Smooth muscle cell (in vitro differentiated cells): ENCODE measurements at regions not wholly inside any gene's neighbourhood (a gene's known extent, or its start where the extent isn't known, plus 50 kb on each side); places are given as distances from the start of the nearest gene placed in this dataset.

Experiments used
- DNase-seq: peaks from one replicate; lab custom pipeline; 2025; ENCODE audit not compliant: unreplicated experiment; lab: John Stamatoyannopoulos, UW
- H2AFZ ChIP-seq: fragments of 200-600 bp; sonication (generic); 2 replicates; pipeline ENCODE4 v1.6.0; 2016; ENCODE audit warnings: antibody characterized with exemption, low read depth, mild to moderate bottlenecking
- H3F3A ChIP-seq: fragments of 200-600 bp; sonication (generic); 2 replicates; pipeline ENCODE4 v1.6.0; 2017; ENCODE audit warnings: antibody characterized with exemption, low read depth
- H3K27ac ChIP-seq: fragments of 200-600 bp; sonication (generic); 2 replicates; pipeline ENCODE4 v1.5.1; 2016; ENCODE audit warnings: low read depth, mild to moderate bottlenecking
- H3K27me3 ChIP-seq: fragments of 200-600 bp; sonication (generic); 2 replicates; pipeline ENCODE4 v1.6.1; 2016; ENCODE audit warnings: low read depth, mild to moderate bottlenecking
- H3K36me3 ChIP-seq: fragments of 200-600 bp; sonication (generic); 2 replicates; pipeline ENCODE4 v1.5.1; 2016; ENCODE audit warnings: low read depth
- H3K4me1 ChIP-seq: fragments of 200-600 bp; sonication (generic); 2 replicates; pipeline ENCODE4 v1.5.1; 2016; ENCODE audit warnings: low read depth
- H3K4me2 ChIP-seq: fragments of 200-600 bp; sonication (generic); 2 replicates; pipeline ENCODE4 v1.6.0; 2016; ENCODE audit warnings: mild to moderate bottlenecking
- H3K4me3 ChIP-seq: fragments of 200-600 bp; sonication (generic); 2 replicates; pipeline ENCODE4 v1.5.1; 2016; ENCODE audit warnings: mild to moderate bottlenecking
- H3K79me2 ChIP-seq: fragments of 200-600 bp; sonication (generic); 2 replicates; pipeline ENCODE4 v1.6.0; 2016; ENCODE audit warnings: low read depth, mild to moderate bottlenecking
- H3K9ac ChIP-seq: fragments of 200-600 bp; sonication (generic); 2 replicates; pipeline ENCODE4 v1.6.0; 2016; ENCODE audit warnings: low read depth
- H3K9me3 ChIP-seq: fragments of 200-600 bp; sonication (generic); replicated peaks from 2 replicates; pipeline ENCODE4 v1.5.1; 2016; ENCODE audit warnings: low read depth
- H4K20me1 ChIP-seq: fragments of 200-600 bp; sonication (generic); 2 replicates; pipeline ENCODE4 v1.6.0; 2016; ENCODE audit warnings: low read depth
- WGBS: methylation state at CpG from one replicate; pipeline ENCODE4 v1.1.7; 2016; ENCODE audit warnings: low lambda C conversion rate; 5-methylcytosine and 5-hydroxymethylcytosine counted together
- TF ChIP-seq, protein P1 (sequence below): fragments of 200-600 bp; sonication (generic); IDR thresholded peaks from 2 replicates; pipeline ENCODE4 v1.5.1; 2017; ENCODE audit warnings: borderline replicate concordance, mild to moderate bottlenecking, antibody characterized with exemption; ENCODE audit not compliant: insufficient read depth, poor library complexity, severe bottlenecking

DNA sequence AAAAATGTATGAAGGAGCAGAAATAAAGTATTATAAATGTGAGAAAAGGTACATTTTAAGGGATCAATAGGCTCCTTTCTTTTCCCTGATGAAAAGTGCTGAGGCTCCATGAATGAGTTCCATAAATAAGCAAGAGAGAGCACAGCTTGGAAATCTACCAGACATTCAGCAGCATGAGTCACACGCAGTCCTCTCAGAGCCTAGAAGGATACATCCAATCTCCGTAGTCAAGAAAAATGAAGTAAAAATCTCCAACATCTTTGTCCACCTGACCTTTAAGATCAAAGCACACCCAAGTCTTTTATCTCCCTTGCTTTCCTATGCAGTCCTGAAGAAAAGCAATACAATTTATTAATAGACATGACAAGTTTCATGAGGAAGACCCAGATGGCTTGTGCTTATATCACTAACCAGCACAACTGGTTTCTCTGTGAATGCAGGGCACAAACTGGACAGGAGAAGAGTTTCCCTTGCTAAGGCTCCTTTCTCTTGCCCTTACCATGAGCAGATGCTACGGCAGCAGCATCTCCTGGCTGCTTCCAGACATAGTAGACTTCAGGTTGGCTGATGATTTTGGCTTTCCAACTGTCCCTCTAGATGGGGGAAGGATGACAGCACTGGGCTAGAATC lies 730.8 kb downstream of the EFNB2 start:
- 49% methylated on average over 3 of the region's 3 CpGs for WGBS
- no peak for DNase-seq
- no peak overlapping the region for H3K9ac ChIP-seq
- peak overlapping the region; percentile 61 for H3K4me2 ChIP-seq
- H3K9me3 ChIP-seq, result no peaks in the 10 kb centered on the region
- no peaks in the 10 kb centered on the region for H4K20me1 ChIP-seq
- H3F3A ChIP-seq, result no peaks in the 10 kb centered on the region
- no peak overlapping the region for H3K27ac ChIP-seq
- H3K27me3 ChIP-seq, result no peaks in the 10 kb centered on the region
- TF ChIP-seq, protein P1, sequence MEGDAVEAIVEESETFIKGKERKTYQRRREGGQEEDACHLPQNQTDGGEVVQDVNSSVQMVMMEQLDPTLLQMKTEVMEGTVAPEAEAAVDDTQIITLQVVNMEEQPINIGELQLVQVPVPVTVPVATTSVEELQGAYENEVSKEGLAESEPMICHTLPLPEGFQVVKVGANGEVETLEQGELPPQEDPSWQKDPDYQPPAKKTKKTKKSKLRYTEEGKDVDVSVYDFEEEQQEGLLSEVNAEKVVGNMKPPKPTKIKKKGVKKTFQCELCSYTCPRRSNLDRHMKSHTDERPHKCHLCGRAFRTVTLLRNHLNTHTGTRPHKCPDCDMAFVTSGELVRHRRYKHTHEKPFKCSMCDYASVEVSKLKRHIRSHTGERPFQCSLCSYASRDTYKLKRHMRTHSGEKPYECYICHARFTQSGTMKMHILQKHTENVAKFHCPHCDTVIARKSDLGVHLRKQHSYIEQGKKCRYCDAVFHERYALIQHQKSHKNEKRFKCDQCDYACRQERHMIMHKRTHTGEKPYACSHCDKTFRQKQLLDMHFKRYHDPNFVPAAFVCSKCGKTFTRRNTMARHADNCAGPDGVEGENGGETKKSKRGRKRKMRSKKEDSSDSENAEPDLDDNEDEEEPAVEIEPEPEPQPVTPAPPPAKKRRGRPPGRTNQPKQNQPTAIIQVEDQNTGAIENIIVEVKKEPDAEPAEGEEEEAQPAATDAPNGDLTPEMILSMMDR, result no peak
- H3K79me2 ChIP-seq, result no peaks in the 10 kb centered on the region
- peak overlapping the region; percentile 17 for H2AFZ ChIP-seq
- no peaks in the 10 kb centered on the region for H3K4me1 ChIP-seq
- H3K36me3 ChIP-seq, result no peaks in the 10 kb centered on the region
- no peak overlapping the region for H3K4me3 ChIP-seq

DNA sequence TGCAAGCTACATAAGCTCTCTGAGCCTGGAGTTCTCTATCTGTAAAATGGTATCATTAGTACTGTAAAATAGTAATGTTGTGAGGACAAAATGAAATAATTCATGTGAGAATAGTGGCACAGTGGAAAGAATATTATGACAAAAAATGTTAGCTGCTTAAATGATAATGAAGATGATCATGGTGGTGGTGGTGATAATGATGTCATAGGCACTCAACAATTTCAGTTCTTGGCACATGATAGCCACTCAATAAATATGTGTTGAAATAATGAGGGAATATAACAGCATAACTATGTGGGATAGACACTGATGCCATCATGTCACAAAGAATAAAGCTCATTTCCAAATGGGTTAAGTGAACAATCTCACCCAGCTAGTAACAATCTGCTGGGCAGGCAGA lies 736.3 kb downstream of the EFNB2 start:
- H2AFZ ChIP-seq, result no peak overlapping the region
- H3K4me1 ChIP-seq, result no peaks in the 10 kb centered on the region
- H3K4me2 ChIP-seq, result no peak overlapping the region
- H3K9ac ChIP-seq, result no peak overlapping the region
- H3F3A ChIP-seq, result no peaks in the 10 kb centered on the region
- TF ChIP-seq, protein P1, result no peak
- H3K79me2 ChIP-seq, result no peaks in the 10 kb centered on the region
- H3K27ac ChIP-seq, result no peak overlapping the region
- H3K27me3 ChIP-seq, result no peaks in the 10 kb centered on the region
- no peak for DNase-seq
- H3K36me3 ChIP-seq, result no peaks in the 10 kb centered on the region
- H3K4me3 ChIP-seq, result no peak overlapping the region
- H4K20me1 ChIP-seq, result no peaks in the 10 kb centered on the region
- H3K9me3 ChIP-seq, result no peaks in the 10 kb centered on the region

DNA sequence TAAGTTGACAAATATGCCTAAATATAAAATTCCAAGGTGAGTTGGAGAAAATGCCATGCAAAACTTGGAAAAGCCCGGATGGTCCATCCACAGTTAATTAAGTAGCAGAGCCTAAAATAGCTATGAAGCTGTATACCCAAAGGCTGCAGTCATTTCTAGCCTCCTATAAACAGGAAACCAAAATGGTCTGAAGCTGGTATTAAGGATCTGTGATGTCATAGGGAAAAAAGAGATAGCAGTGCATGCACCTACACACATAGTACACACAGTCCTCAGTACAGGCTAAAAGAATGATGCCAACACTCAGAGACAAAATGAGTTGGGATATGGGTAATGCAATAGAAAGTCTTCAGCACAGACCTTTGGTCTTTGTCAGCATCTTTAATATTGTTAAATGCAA lies 736.9 kb downstream of the EFNB2 start:
- H4K20me1 ChIP-seq, result no peaks in the 10 kb centered on the region
- H3K4me3 ChIP-seq, result no peak overlapping the region
- H3K27me3 ChIP-seq, result no peaks in the 10 kb centered on the region
- TF ChIP-seq, protein P1, result no peak
- no peaks in the 10 kb centered on the region for H3K4me1 ChIP-seq
- H3K9me3 ChIP-seq, result no peaks in the 10 kb centered on the region
- H3K36me3 ChIP-seq, result no peaks in the 10 kb centered on the region
- H3K4me2 ChIP-seq, result no peak overlapping the region
- WGBS, result 0% methylated on average over 1 of the region's 1 CpG
- no peaks in the 10 kb centered on the region for H3K79me2 ChIP-seq
- no peak for DNase-seq
- peak overlapping the region; percentile 27 for H2AFZ ChIP-seq
- H3K9ac ChIP-seq, result no peak overlapping the region
- H3K27ac ChIP-seq, result no peak overlapping the region
- no peaks in the 10 kb centered on the region for H3F3A ChIP-seq

DNA sequence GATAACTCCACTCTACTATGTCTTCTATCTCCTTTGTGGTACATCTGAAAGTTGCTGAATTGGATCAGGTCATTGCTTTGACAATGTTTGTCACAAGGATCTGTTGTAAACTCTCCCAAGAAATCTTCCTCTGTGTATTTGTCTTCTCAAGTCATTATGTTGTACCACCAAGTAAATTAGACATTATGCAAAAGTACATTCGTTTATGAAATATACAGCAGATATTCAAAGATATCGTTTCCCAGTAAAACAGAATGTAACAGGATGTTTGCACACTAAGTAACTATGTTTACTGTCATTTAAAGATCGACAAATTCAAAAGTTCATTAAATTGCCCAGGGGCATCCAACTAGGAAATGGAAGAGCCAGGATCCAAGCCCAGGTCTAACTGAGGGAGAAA lies 739.4 kb downstream of the EFNB2 start:
- DNase-seq, result no peak
- TF ChIP-seq, protein P1, result no peak

More for the DNA sequence above, 739.4 kb downstream of the EFNB2 start:
- Histone ChIP-seq H3K27ac (no peak overlapping the region), H3K79me2 (no peaks in the 10 kb centered on the region), H3K36me3 (no peaks in the 10 kb centered on the region), H3K4me1 (no peaks in the 10 kb centered on the region), H3K9ac (no peak overlapping the region), H3K27me3 (no peaks in the 10 kb centered on the region), H2AFZ (no peak overlapping the region), H3K9me3 (no peaks in the 10 kb centered on the region), H3F3A (no peaks in the 10 kb centered on the region), H3K4me2 (no peak overlapping the region), H4K20me1 (no peaks in the 10 kb centered on the region), H3K4me3 (no peak overlapping the region)
- WGBS, result 92% methylated on average over 3 of the region's 3 CpGs
